ENCODE measurements at regions not wholly inside any gene's neighbourhood (a gene's known extent, or its start where the extent isn't known, plus 50 kb on each side); places are given as distances from the start of the nearest gene placed in this dataset.

DNA sequence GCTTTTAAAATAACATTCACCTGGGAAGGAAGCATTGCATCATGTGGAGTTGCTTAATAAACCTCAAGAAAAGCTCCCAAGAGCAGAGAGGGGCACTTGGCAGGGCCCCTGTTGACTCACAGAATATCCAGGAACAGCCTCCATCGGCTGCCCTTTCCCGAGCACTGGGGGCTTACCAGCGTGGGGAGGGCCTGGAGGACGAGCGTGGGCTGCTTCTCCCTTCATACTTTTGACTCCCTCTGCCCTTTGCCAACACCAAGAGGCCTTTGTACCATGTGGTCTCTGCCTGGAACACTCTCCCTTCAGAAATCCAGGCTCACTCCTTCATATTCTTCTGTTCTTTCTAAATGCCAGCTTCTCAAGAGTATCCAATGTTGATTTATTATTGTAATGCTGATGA lies 492.1 kb upstream of the TMEM132C start:
- H3K9me3 ChIP-seq: no peaks in the 10 kb centered on the region
- no peak overlapping the region for H3K4me3 ChIP-seq
- H3K27me3 ChIP-seq (replicated peaks; ENCODE audit: insufficient read depth): no peaks in the 10 kb centered on the region
- no peak for ATAC-seq (ENCODE audit: insufficient number of reproducible peaks, low FRiP score, low read depth)
- no peaks in the 10 kb centered on the region for H3K36me3 ChIP-seq
- no peak overlapping the region for H3K27ac ChIP-seq
- TF ChIP-seq CTCF (IDR thresholded peaks at IDR 0.05): no peak
- no peak for DNase-seq (ENCODE audit: low spot score)
- H3K4me1 ChIP-seq (ENCODE audit: control insufficient read depth in 1 of 2, low read depth in 2 of 2): peaks cover 0 to 21% of the 10 kb centered on the region in 2 donors

DNA sequence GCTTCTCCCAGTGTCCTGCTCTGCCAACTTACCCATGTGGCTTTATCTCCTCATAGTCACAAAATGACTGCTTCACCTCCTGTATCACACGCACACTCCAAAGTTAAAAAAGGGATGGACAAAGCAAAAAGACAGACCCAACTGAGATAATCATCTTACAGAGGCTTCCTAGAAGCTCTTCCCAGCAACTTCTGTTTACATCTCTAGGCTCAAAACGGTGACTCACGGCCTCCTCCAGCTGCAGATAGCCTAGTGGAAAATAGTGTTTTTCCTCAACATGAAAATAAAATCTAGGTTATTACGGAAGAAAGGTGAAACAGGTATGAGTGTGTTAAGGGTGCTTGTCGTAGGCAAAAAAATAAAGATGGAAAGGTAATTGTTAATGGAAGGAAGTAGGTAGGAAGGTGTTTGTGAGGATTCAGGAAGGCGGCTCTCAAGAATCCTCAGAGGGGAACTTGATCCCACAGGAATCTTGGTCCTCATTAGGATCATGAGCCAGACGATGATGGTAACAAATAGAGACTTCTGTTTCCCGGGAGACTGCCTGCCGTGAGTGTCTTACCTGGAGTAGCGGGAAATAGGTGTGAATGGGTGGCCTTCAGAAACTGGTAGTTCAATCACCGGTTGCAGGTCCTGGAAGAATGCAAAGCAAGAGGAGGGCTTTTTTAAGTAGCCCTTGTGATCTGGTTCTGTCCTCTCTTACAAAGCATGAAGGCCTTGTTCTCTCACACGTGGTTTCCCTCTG lies 487.5 kb upstream of the TMEM132C start:
- H3K27ac ChIP-seq: no peak overlapping the region
- TF ChIP-seq CTCF (IDR thresholded peaks at IDR 0.05): no peak
- H3K9me3 ChIP-seq: no peaks in the 10 kb centered on the region
- H3K4me3 ChIP-seq: no peak overlapping the region
- no peaks in the 10 kb centered on the region for H3K27me3 ChIP-seq (replicated peaks; ENCODE audit: insufficient read depth)
- H3K4me1 ChIP-seq (ENCODE audit: control insufficient read depth in 1 of 2, low read depth in 2 of 2): peaks cover 0 to 10% of the 10 kb centered on the region in 2 donors
- H3K36me3 ChIP-seq: no peaks in the 10 kb centered on the region
- ATAC-seq (ENCODE audit: insufficient number of reproducible peaks, low FRiP score, low read depth) (no peak), DNase-seq (ENCODE audit: low spot score) (no peak)

- Histone ChIP-seq H3K36me3 (no peaks in the 10 kb centered on the region), H3K9me3 (no peaks in the 10 kb centered on the region), H3K4me3 (no peak overlapping the region), H3K4me1 (ENCODE audit: control insufficient read depth in 1 of 2, low read depth in 2 of 2) (peaks cover 0 to 10% of the 10 kb centered on the region in 2 donors), H3K27me3 (replicated peaks; ENCODE audit: insufficient read depth) (no peaks in the 10 kb centered on the region), H3K27ac (no peak overlapping the region)
- no peak for TF ChIP-seq CTCF (IDR thresholded peaks at IDR 0.05)
- DNase-seq (ENCODE audit: low spot score): no peak
- no peak for ATAC-seq (ENCODE audit: insufficient number of reproducible peaks, low FRiP score, low read depth)
Observed at GRCh38 chr12:127780881-127781280, 486.1 kb upstream of the TMEM132C start.

DNA sequence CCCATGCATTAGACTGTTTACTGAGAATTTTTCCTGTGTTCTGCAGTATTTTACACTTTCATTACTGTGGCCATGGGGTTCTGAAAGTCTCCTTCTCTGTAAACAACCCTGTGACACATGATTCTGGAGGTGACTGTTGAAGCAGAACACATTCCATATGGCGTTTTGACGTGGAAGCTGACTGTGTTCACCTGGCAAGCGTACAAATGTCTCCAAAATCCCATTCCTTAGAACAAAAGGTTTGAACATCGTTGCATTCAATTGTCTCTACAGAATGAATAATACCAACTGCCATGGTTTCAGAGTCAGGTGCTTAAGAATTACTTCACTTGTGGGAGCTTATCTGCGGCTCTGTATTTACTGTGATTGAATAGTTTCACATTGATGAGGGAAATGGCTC lies 485.6 kb upstream of the TMEM132C start:
- Histone ChIP-seq H3K27ac (no peak overlapping the region), H3K4me1 (ENCODE audit: control insufficient read depth in 1 of 2, low read depth in 2 of 2) (peaks cover 0 to 11% of the 10 kb centered on the region in 2 donors), H3K36me3 (no peaks in the 10 kb centered on the region), H3K9me3 (no peaks in the 10 kb centered on the region), H3K4me3 (no peak overlapping the region), H3K27me3 (replicated peaks; ENCODE audit: insufficient read depth) (no peaks in the 10 kb centered on the region)
- no peak for ATAC-seq (ENCODE audit: insufficient number of reproducible peaks, low FRiP score, low read depth)
- TF ChIP-seq CTCF (IDR thresholded peaks at IDR 0.05): no peak
- DNase-seq (ENCODE audit: low spot score): no peak

- H3K4me1 ChIP-seq (ENCODE audit: control insufficient read depth in 1 of 2, low read depth in 2 of 2): peaks cover 0 to 11% of the 10 kb centered on the region in 2 donors
- DNase-seq (ENCODE audit: low spot score): no peak
- no peak overlapping the region for H3K27ac ChIP-seq
- no peaks in the 10 kb centered on the region for H3K9me3 ChIP-seq
- H3K27me3 ChIP-seq (replicated peaks; ENCODE audit: insufficient read depth): no peaks in the 10 kb centered on the region
- no peak overlapping the region for H3K4me3 ChIP-seq
- no peak for TF ChIP-seq CTCF (IDR thresholded peaks at IDR 0.05)
- no peak for ATAC-seq (ENCODE audit: insufficient number of reproducible peaks, low FRiP score, low read depth)
- no peaks in the 10 kb centered on the region for H3K36me3 ChIP-seq
Observed at GRCh38 chr12:127785540-127785939, 481.4 kb upstream of the TMEM132C start.
